GM23338 (cell line): ENCODE measurements at regions not wholly inside any gene's neighbourhood (a gene's known extent, or its start where the extent isn't known, plus 50 kb on each side); places are given as distances from the start of the nearest gene placed in this dataset.

Experiments used
- ATAC-seq: fragments of 200-7000 bp; cut with Tn5 transposase; 3 replicates; pipeline ENCODE4 v1.9.1; 2020
- DNase-seq: peaks from one replicate; pipeline ENCODE4 v3.0.0-alpha.2; 2015; ENCODE audit warnings: low spot score
- H2AFZ ChIP-seq: fragments of 200-600 bp; sonication (generic); 2 replicates; pipeline ENCODE4 v1.8.0; 2016; ENCODE audit warnings: antibody characterized with exemption, mild to moderate bottlenecking, moderate library complexity
- H3F3A ChIP-seq: fragments of 200-600 bp; sonication (generic); replicated peaks from 2 replicates; pipeline ENCODE4 v1.8.0; 2017; ENCODE audit warnings: antibody characterized with exemption, mixed run types, low read depth
- H3K27ac ChIP-seq: fragments of 200-600 bp; sonication (generic); 2 replicates; pipeline ENCODE4 v1.6.1; 2016; ENCODE audit warnings: low read depth
- H3K27me3 ChIP-seq: fragments of 200-600 bp; sonication (generic); 2 replicates; pipeline ENCODE4 v1.8.0; 2016; ENCODE audit warnings: mild to moderate bottlenecking, mixed run types, moderate library complexity; ENCODE audit not compliant: insufficient read depth
- H3K36me3 ChIP-seq: fragments of 200-600 bp; sonication (generic); 2 replicates; pipeline ENCODE4 v1.8.0; 2016; ENCODE audit warnings: mild to moderate bottlenecking; ENCODE audit not compliant: insufficient read depth
- H3K4me1 ChIP-seq: fragments of 200-600 bp; sonication (generic); 2 replicates; pipeline ENCODE4 v1.8.0; 2016; ENCODE audit warnings: mild to moderate bottlenecking, moderate library complexity; ENCODE audit not compliant: insufficient read depth
- H3K4me2 ChIP-seq: fragments of 200-600 bp; sonication (generic); 2 replicates; pipeline ENCODE4 v1.7.1; 2017; ENCODE audit warnings: mixed run types
- H3K4me3 ChIP-seq: fragments of 200-600 bp; sonication (generic); 2 replicates; pipeline ENCODE4 v1.6.1; 2016; ENCODE audit warnings: mixed run types
- H3K79me2 ChIP-seq: fragments of 200-600 bp; sonication (generic); replicated peaks from 2 replicates; pipeline ENCODE4 v1.8.0; 2017; ENCODE audit warnings: mild to moderate bottlenecking; ENCODE audit not compliant: insufficient read depth
- H3K9me2 ChIP-seq: fragments of 200-600 bp; sonication (generic); 2 replicates; pipeline ENCODE4 v1.8.0; 2017; ENCODE audit not compliant: insufficient read depth
- H4K20me1 ChIP-seq: fragments of 200-600 bp; sonication (generic); replicated peaks from 2 replicates; pipeline ENCODE4 v1.8.0; 2017; ENCODE audit warnings: mild to moderate bottlenecking; ENCODE audit not compliant: insufficient read depth
- H3K27ac Mint-ChIP-seq: 2 replicates; pipeline ENCODE4 v1.8.0; 2020; ENCODE audit warnings: inconsistent platforms, mild to moderate bottlenecking, moderate library complexity, mixed read lengths
- H3K27me3 Mint-ChIP-seq: 3 replicates; pipeline ENCODE4 v1.8.0; 2022; ENCODE audit warnings: low read depth, mild to moderate bottlenecking, moderate library complexity, mixed read lengths, inconsistent platforms; ENCODE audit not compliant: insufficient read depth, poor library complexity
- H3K36me3 Mint-ChIP-seq: 3 replicates; pipeline ENCODE4 v1.8.0; 2021; ENCODE audit warnings: low read depth, mild to moderate bottlenecking, inconsistent platforms, moderate library complexity, mixed read lengths
- H3K4me1 Mint-ChIP-seq: 3 replicates; pipeline ENCODE4 v1.8.0; 2020; ENCODE audit warnings: mild to moderate bottlenecking, inconsistent platforms, mixed read lengths
- H3K4me3 Mint-ChIP-seq: 3 replicates; pipeline ENCODE4 v1.8.0; 2021; ENCODE audit warnings: moderate library complexity, mild to moderate bottlenecking, inconsistent platforms, mixed read lengths
- H3K9me3 Mint-ChIP-seq: 3 replicates; pipeline ENCODE4 v1.8.0; 2020; ENCODE audit warnings: moderate library complexity, mild to moderate bottlenecking, inconsistent platforms, mixed read lengths
- CREB1 ChIP-seq: fragments of 250-450 bp; sonication (Bioruptor Pico); IDR thresholded peaks from 2 replicates; pipeline ENCODE4 v1.5.0; 2020; ENCODE audit warnings: low read depth, mild to moderate bottlenecking, moderate library complexity
- EZH2 ChIP-seq: fragments of 200-600 bp; sonication (generic); IDR thresholded peaks from one replicate; pipeline ENCODE4 v1.8.0; 2017; ENCODE audit warnings: antibody characterized with exemption, mild to moderate bottlenecking, low read depth; ENCODE audit not compliant: unreplicated experiment
- EZH2phosphoT487 ChIP-seq: fragments of 200-600 bp; sonication (generic); IDR thresholded peaks from one replicate; pipeline ENCODE4 v1.8.1; 2018; ENCODE audit warnings: antibody characterized with exemption; ENCODE audit not compliant: unreplicated experiment
- JUNB ChIP-seq: IDR thresholded peaks from one replicate; pipeline ENCODE4 v1.6.1; 2016; ENCODE audit warnings: antibody characterized with exemption; ENCODE audit not compliant: unreplicated experiment
- POLR2AphosphoS5 ChIP-seq: IDR thresholded peaks from 2 replicates; pipeline ENCODE4 v1.6.1; 2016; ENCODE audit warnings: antibody characterized with exemption, low read depth
- ZNF114 ChIP-seq: fragments of 250-450 bp; sonication (Bioruptor Pico); IDR thresholded peaks from 2 replicates; pipeline ENCODE4 v1.5.0; 2020; ENCODE audit warnings: mild to moderate bottlenecking, moderate library complexity
- ZNF331 ChIP-seq: fragments of 250-450 bp; sonication (Bioruptor Pico); IDR thresholded peaks from 2 replicates; pipeline ENCODE4 v1.5.0; 2020; ENCODE audit warnings: low read depth, mild to moderate bottlenecking, moderate library complexity
- TF ChIP-seq, protein P1 (sequence below): IDR thresholded peaks from one replicate; pipeline ENCODE4 v1.6.1; 2018; ENCODE audit warnings: antibody characterized with exemption; ENCODE audit not compliant: unreplicated experiment
- TF ChIP-seq, protein P2 (sequence below): IDR thresholded peaks from 2 replicates; pipeline ENCODE4 v1.6.1; 2016; ENCODE audit warnings: antibody characterized with exemption
- TF ChIP-seq, protein P3 (sequence below): fragments of 250-450 bp; sonication (Bioruptor Pico); IDR thresholded peaks from 2 replicates; pipeline ENCODE4 v1.5.0; 2020; ENCODE audit warnings: mild to moderate bottlenecking, moderate library complexity

DNA sequence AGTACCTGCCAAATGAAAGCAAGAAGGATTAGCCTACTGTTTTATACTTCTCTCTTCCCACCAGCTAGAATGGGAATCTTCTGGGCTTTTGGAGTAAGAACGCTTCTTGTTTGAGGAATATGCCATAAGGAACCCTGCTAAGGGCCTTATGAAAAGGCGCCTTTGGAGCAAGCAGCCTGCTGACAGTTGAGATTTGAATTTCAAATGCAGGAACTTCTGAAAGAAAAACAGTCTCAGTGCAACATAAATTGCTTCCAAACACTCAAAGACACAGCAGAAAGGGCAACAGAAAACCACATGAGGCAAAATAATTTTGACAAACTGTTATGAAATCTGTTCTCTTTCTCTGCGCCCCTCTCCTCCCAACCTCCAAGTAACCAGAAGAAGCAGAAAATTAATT lies 149.4 kb upstream of the B3GAT2 start (continued):
- TF ChIP-seq, protein P1, sequence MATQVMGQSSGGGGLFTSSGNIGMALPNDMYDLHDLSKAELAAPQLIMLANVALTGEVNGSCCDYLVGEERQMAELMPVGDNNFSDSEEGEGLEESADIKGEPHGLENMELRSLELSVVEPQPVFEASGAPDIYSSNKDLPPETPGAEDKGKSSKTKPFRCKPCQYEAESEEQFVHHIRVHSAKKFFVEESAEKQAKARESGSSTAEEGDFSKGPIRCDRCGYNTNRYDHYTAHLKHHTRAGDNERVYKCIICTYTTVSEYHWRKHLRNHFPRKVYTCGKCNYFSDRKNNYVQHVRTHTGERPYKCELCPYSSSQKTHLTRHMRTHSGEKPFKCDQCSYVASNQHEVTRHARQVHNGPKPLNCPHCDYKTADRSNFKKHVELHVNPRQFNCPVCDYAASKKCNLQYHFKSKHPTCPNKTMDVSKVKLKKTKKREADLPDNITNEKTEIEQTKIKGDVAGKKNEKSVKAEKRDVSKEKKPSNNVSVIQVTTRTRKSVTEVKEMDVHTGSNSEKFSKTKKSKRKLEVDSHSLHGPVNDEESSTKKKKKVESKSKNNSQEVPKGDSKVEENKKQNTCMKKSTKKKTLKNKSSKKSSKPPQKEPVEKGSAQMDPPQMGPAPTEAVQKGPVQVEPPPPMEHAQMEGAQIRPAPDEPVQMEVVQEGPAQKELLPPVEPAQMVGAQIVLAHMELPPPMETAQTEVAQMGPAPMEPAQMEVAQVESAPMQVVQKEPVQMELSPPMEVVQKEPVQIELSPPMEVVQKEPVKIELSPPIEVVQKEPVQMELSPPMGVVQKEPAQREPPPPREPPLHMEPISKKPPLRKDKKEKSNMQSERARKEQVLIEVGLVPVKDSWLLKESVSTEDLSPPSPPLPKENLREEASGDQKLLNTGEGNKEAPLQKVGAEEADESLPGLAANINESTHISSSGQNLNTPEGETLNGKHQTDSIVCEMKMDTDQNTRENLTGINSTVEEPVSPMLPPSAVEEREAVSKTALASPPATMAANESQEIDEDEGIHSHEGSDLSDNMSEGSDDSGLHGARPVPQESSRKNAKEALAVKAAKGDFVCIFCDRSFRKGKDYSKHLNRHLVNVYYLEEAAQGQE: no peak
- TF ChIP-seq, protein P2, sequence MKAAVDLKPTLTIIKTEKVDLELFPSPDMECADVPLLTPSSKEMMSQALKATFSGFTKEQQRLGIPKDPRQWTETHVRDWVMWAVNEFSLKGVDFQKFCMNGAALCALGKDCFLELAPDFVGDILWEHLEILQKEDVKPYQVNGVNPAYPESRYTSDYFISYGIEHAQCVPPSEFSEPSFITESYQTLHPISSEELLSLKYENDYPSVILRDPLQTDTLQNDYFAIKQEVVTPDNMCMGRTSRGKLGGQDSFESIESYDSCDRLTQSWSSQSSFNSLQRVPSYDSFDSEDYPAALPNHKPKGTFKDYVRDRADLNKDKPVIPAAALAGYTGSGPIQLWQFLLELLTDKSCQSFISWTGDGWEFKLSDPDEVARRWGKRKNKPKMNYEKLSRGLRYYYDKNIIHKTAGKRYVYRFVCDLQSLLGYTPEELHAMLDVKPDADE: no peak

DNA sequence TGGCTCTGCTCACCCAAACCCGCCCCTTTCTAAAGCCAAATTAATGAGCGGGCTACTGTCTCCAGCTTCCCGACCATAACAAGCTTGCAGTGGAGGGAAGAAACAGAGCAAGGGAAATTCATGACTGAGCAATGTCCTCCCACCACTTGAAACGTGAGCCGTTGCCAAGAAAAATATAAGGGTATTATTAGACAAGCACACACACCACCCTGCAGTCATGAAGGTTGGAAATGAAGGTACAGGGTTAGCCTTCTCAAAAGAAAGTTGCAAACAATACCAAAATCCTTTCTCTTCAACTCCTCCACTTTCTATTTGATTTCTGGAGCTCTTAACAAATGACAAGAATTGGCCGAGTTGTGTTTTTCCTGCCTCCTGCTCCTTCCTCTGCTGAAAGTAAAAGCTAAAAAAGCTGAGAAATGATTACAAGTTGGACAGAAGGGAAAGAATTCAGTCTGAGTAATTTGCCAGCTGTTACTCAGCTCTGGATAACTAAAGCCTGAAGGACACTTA lies 151.1 kb upstream of the B3GAT2 start:
- Histone ChIP-seq H3K27me3 (no peaks in the 10 kb centered on the region), H4K20me1 (no peaks in the 10 kb centered on the region), H3K36me3 (no peaks in the 10 kb centered on the region; the same call in 1 of the 2 replicates), H3F3A (no peaks in the 10 kb centered on the region), H3K4me2 (no peak overlapping the region; the same call in 1 of the 2 replicates), H3K9me2 (peaks cover 11% of the 10 kb centered on the region), H3K4me1 (peaks cover 16% of the 10 kb centered on the region), H3K27ac (no peak overlapping the region), H2AFZ (0 out of 2 replicates have a peak overlapping the region, but pooled peaks have one; percentile 82), H3K4me3 (no peak overlapping the region), H3K79me2 (no peaks in the 10 kb centered on the region)
- ATAC-seq (peak; percentile 36; the same call in 1 of the 3 replicates), DNase-seq (no peak)
- peaks cover 6% of the 10 kb centered on the region for H3K27me3 Mint-ChIP-seq
- no peaks in the 10 kb centered on the region for H3K9me3 Mint-ChIP-seq
- H3K4me3 Mint-ChIP-seq: no peak overlapping the region
- TF ChIP-seq POLR2AphosphoS5: no peak
- TF ChIP-seq, protein P3, sequence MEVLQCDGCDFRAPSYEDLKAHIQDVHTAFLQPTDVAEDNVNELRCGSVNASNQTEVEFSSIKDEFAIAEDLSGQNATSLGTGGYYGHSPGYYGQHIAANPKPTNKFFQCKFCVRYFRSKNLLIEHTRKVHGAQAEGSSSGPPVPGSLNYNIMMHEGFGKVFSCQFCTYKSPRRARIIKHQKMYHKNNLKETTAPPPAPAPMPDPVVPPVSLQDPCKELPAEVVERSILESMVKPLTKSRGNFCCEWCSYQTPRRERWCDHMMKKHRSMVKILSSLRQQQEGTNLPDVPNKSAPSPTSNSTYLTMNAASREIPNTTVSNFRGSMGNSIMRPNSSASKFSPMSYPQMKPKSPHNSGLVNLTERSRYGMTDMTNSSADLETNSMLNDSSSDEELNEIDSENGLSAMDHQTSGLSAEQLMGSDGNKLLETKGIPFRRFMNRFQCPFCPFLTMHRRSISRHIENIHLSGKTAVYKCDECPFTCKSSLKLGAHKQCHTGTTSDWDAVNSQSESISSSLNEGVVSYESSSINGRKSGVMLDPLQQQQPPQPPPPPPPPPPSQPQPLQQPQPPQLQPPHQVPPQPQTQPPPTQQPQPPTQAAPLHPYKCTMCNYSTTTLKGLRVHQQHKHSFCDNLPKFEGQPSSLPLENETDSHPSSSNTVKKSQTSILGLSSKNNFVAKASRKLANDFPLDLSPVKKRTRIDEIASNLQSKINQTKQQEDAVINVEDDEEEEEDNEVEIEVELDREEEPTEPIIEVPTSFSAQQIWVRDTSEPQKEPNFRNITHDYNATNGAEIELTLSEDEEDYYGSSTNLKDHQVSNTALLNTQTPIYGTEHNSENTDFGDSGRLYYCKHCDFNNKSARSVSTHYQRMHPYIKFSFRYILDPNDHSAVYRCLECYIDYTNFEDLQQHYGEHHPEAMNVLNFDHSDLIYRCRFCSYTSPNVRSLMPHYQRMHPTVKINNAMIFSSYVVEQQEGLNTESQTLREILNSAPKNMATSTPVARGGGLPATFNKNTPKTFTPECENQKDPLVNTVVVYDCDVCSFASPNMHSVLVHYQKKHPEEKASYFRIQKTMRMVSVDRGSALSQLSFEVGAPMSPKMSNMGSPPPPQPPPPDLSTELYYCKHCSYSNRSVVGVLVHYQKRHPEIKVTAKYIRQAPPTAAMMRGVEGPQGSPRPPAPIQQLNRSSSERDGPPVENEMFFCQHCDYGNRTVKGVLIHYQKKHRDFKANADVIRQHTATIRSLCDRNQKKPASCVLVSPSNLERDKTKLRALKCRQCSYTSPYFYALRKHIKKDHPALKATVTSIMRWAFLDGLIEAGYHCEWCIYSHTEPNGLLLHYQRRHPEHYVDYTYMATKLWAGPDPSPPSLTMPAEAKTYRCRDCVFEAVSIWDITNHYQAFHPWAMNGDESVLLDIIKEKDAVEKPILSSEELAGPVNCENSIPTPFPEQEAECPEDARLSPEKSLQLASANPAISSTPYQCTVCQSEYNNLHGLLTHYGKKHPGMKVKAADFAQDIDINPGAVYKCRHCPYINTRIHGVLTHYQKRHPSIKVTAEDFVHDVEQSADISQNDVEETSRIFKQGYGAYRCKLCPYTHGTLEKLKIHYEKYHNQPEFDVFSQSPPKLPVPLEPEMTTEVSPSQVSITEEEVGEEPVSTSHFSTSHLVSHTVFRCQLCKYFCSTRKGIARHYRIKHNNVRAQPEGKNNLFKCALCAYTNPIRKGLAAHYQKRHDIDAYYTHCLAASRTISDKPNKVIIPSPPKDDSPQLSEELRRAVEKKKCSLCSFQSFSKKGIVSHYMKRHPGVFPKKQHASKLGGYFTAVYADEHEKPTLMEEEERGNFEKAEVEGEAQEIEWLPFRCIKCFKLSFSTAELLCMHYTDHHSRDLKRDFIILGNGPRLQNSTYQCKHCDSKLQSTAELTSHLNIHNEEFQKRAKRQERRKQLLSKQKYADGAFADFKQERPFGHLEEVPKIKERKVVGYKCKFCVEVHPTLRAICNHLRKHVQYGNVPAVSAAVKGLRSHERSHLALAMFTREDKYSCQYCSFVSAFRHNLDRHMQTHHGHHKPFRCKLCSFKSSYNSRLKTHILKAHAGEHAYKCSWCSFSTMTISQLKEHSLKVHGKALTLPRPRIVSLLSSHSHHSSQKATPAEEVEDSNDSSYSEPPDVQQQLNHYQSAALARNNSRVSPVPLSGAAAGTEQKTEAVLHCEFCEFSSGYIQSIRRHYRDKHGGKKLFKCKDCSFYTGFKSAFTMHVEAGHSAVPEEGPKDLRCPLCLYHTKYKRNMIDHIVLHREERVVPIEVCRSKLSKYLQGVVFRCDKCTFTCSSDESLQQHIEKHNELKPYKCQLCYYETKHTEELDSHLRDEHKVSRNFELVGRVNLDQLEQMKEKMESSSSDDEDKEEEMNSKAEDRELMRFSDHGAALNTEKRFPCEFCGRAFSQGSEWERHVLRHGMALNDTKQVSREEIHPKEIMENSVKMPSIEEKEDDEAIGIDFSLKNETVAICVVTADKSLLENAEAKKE: no peak
- TF ChIP-seq EZH2: no peak
- TF ChIP-seq ZNF114 (CRISPR knock-in tag): no peak
- no peak for TF ChIP-seq CREB1
- TF ChIP-seq EZH2phosphoT487: no peak
- no peak for TF ChIP-seq ZNF331 (CRISPR knock-in tag)
- no peak for TF ChIP-seq JUNB
- H3K36me3 Mint-ChIP-seq: no peaks in the 10 kb centered on the region
- H3K27ac Mint-ChIP-seq: no peak overlapping the region
- H3K4me1 Mint-ChIP-seq: peaks cover 17% of the 10 kb centered on the region
